ENCODE measurements at regions not wholly inside any gene's neighbourhood (a gene's known extent, or its start where the extent isn't known, plus 50 kb on each side); places are given as distances from the start of the nearest gene placed in this dataset.
"Not testable (repeated sequence)": the region's sequence is repeated elsewhere in the genome, so short reads cannot be mapped to it uniquely, and the experiment has no call there.

DNA sequence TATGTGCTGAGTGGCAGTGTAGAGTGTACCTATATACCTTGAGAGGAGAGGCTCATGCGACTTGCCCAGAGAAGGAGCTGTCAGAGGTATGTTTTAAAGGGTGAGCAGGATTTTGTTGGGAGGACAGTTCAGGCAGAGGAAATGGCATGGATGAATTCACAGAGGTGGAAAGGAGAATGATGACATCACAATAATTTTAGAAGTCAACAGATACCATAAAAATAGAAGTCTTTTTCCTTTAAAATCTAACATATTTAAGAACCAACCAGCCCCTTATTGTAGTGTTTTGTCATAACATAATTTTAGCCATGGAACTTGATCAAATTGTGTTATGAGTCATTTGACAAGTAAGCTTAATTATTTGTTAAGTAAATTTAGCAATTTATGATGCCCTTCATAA is 538.1 kb upstream of the GYPC start:
- DNase-seq, result no peak

DNA sequence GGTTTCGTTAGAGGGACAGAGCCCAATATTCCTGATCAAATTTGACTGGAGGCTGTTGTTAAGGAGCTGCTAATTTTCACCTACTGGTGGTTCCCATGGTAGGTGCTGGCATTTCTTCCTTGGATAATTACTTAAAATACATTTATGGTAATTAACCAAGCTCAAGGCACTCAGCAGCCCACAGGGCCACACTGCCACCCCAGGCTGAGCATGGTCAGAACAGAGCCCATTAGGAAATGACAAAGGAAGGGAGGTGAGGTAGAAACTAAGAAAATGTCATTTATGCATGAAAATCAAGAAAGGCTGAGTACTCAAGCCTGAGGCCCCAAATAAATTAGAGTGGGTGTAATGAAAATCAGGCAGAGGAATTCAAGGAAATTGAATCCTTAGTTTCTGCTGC is 510.2 kb upstream of the GYPC start:
- no peak for DNase-seq

DNA sequence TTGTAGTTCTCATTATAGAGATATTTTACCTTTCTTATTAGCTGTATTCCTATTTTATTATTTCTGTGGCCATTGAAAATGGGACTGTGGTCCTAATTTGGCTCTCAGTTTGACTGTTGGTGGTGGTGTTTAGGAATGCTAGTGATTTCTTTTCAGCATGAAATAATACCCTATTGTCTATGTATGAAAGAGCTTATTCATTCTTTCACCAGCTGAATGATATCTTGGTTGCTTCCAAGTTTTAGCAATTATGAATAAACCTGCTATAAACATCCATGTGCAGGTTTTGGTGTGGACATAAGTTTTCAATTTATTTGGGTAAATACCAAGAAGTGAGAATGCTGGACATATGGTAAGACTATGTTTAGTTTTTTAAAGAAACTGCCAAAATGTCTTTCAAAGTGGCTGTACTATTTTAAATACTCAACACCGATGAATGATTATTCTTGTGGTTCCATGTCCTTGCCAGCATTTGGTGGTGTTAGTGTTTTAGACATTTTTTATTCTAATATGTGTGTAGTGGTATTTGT is 501.6 kb upstream of the GYPC start:
- no peak for DNase-seq

DNA sequence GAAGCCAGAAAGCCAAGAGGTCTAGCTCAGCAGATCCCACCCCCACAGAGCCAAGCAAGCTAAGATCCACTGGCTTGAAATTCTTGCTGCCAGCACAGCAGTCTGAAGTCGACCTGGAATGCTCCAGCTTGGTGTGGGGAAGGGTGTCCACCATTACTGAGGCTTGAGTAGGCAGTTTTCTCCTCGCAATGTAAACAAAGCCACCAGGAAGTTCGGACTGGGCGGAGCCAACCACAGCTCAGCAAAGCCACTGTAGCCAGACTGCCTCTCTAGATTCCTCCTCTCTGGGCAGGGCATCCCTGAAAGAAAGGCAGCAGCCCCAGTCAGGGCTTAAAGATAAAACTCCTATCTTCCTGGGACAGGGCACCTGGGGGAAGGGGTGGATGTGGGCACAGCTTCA is 495.0 kb upstream of the GYPC start:
- not testable (repeated sequence) for DNase-seq

DNA sequence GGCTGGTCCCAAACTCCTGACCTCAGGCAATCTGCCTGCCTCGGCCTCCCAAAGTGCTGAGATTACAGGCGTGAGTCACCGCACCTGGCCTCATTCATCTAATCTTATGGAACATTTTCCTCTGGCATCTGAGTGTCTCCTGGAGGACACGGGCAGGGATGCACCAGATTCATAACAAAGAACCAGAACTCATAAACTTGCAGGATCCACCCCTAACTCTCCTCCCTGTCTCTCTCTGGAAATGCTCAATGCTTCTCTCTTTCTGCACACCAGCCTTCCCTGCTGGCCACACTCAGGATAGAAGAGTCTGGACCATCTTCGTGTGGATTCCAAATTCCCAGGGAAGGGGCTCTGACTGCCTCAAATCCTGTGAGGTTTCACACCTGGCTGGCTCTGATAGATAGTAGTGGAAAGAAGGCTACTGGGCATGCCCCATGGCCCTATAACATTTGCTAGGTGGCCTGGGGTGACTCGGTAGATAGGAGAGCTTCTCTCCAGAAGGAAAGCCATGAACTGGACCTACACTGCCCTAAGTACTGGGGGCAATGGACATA is 483.2 kb upstream of the GYPC start:
- no peak for DNase-seq

DNA sequence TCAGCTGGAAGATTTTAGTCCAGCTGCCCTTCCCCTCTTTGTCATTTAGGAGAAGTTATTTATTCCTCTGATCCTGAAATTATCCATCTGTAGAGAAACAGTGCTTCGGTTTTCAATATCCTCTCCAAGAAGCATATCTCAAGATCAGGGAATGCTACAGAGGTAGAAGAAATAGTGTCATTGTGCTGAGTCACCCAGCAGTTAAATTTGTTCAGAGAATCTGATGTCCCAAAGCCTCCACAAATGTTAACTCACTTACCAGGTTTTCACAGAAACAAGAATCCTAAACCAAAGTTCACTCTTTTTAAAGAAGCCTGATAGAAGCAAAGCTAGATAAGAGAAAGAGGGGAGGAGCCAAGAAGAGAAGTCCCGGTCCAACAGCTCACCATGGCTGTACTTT is 480.7 kb upstream of the GYPC start:
- DNase-seq, result no peak

DNA sequence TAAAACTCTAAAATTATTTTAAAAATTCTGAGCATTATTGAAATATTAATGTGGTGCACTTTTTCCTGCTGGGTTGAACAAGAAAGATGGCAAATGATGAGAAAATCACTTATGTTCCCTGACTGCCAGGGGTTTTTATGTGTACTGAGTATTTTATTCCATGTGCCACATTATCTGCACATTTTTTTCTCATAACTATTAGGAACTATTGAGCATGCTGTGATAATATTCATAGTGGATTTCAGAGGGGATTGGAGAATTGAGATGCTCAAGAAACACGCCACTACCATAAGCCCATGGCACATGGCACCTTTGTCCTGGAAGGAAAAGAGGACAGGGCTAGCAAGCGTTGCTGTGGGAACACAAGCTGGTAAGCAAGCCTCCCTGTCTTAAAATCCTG is 478.5 kb upstream of the GYPC start:
- DNase-seq, result no peak

DNA sequence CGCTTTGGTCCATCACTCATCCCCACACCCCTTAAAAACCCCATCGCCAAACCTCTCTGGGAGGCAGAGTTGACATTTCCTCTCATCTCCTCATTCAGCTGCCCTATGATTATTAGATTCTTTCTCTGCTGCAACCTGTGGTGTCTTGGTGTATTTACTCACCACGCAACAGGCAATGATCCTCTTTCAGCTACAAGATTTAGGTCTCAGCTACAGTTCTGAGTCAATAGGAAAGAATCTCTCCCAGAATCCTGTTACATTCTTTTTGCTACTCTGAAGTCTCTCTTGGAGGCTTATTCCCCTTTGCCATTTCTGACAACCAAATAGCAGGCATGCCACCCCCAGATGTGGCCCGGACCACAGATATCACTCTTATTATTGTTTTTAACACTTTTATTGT is 468.3 kb upstream of the GYPC start:
- no peak for DNase-seq

DNA sequence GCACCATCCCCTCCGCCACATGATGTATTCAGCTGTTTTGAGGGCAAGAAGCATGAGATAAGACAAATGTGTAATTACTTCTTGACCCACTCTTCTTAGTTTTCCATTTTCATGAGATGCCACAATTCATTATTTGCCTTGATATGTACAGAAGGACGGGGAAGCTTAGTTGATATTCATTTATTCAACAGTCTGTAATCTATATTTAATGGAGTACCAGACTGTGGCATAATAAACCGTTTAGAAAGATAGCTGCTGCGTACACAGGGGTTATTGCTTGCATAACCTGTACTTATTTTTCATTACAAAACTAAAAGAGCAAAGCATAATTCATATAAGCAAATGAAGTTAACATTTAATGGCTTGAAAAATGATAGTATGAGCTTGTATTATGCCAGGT is 466.4 kb upstream of the GYPC start:
- DNase-seq, result no peak

DNA sequence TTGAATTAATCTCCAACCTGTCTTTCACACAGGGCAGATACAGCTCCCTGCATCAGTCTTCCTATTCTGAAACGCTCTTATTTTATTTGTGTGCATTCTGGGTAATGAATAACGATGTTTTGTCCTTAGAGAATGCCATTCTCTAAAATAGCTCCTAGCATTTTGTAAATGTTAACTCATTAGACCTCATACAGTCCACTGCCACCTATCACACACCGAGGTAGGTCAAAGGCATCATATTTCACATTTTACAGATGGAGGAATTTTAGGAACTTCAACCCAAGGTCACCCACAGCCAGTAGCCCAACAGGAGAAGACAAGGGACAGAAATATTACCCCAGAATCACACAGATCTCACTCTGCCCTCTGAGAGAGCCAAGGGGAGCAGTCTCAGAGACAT is 455.4 kb upstream of the GYPC start:
- no peak for DNase-seq

DNA sequence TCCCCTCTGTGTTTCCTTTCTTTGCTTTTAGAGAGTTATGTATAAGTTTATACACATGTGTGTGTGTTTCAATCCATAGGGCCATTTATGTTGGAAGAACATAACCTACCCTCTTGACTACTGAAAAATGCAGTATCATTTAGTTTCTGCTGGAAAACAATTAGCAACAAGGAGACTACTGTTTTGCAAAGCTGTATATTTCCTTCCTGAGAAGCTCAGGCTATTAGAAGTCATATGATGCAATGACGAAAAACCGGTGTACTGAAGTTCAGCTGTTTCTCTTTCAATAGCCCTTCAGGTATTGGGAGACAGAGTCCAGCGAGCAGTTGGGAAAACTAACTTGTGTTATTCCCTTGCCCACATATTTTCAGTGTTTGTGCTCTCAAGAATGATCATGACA is 447.7 kb upstream of the GYPC start:
- DNase-seq, result no peak

DNA sequence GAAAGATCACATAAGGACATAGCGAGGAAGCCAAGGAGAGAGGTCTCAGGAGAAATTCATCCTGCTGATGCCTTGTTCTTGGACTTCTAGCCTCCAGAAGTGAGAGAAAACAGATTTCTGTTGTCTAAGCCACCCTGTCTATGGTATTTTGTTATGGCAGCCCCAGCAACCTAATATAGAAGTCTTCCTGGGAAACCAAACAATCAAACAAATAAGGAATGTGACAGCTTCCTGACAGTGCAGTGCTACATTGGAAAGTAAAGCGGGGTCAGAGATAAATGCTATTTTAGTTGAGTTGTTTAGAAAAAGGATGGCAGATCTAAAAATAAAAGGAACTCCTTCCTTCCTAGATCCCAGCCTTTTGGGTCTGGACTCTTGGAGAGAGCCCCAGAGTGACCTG is 443.2 kb upstream of the GYPC start:
- no peak for DNase-seq

DNA sequence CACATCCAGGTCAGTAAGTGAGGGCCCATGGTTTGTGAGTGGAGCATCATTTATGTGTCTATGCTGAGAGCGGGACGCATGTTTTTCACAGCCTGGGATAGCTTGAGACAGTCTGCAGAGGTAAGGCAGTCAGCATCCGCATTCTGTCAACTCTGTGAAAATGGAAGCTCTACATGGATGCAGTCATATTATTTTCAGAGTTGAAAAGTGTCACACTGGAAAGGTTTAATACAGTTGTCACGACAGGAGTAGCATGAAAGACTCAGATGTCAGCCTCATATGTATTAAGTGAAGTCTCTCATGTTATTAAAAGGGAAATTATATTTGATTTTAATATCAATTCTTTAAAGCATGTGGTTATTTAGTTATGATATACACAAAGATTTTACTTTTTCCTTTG is 436.9 kb upstream of the GYPC start:
- no peak for DNase-seq

DNA sequence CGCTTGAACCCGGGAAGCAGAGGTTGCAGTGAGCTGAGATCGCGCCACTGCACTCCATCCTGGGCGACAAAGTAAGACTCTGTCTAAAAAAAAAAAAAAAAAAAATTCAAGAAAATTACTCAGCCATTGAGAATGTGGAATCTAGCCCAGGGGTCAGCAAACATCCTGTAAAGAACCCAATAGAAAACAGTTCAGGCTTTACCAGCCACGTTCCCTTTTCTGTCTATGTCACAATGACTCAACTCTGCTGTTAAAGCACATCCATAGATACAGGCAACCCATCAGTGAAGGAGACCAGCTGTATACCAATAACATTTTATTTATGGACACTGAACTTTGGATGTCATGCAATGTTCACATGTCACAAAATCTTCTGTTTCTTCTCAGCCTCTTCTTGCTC is 435.6 kb upstream of the GYPC start:
- no peak for DNase-seq

DNA sequence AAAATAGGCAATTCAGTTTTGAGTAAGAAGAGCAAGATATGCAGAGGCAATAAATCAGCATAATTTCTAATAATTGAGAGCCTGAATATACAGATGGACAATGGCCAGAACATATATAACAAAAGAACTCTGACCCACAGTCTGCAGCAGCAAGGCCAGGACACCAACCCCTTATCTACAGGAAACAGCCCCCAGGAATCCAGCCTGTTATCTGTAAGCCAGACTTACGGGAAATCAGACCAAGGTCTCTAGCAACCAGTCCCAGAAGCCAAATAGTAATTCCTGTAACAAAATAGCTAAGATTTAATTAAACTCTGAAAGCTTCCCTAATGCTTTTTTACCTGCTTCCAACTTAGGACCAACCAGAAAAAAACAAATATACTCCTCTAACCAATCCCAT is 434.5 kb upstream of the GYPC start:
- DNase-seq, result no peak

DNA sequence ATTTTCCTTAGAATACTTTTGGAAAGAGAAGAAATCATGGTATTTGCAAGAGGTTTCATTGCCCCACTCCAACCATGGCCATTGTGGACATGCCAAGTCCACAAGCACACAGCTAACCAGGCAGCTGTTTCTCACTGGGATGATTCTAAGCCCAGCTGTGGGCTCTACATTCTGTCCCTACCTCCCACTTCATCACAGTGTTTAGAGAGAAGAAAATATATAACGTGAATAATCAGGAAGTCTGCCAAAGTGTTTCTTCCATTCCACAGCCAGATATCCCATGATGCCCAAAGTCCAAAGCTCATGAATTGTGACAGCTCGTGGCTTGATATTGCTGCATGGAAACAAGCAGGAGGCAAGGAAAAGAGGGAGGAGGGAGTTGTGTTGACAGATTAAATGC is 433.7 kb upstream of the GYPC start:
- DNase-seq, result no peak

DNA sequence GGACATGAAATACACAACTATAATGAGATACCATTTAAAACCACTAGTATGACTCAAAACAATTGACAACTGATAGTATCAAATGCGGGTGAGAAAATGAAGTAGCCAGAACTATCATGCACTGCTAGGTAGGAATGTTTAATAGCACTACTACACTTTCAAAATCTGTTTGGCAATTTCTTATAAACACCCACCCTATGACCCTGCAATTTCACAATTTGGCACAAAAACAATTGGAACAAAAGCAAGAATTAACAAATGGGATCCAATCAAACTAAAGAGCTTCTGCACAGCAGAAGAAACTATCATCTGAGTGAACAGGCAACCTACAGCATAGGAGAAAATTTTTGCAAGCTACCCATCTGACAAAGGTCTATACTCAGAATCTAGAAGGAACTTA is 431.2 kb upstream of the GYPC start:
- no peak for DNase-seq

DNA sequence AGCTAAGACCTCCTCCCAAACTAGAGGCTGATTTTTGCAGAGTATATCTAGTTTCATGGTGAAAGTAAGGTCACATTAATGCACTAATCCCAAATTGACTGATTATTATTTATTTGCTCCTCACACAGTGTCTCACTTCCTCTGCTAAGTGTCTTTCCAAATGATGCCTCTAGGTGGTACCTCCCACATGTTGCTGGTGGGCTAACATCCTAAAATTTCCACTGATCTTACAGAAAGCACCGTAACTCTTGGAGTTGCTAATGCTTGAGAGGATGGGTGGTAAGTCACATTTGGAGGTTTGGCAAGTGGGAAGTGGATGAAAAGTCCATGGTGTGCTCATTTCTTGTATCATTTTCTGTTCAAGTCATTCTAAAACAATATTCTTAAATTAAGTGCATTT is 428.7 kb upstream of the GYPC start:
- DNase-seq, result no peak

DNA sequence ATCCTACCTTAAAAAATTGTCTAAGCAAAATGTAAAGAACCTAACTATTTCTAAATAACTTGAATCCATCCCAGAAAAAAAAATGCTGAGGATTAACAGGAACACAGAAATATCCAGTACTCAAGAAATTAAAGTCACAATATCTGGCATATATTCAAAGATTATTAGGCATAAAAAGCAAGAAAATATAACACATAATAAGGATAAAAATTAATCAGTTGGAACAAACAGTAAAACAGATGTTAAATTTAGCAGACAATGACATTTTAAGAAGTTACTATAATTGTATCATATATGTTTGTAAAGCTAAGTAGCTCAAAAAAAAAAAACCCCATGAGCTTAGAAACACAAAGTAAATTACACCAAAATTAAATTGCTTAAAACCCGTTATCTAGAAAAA is 427.4 kb upstream of the GYPC start:
- DNase-seq, result no peak

DNA sequence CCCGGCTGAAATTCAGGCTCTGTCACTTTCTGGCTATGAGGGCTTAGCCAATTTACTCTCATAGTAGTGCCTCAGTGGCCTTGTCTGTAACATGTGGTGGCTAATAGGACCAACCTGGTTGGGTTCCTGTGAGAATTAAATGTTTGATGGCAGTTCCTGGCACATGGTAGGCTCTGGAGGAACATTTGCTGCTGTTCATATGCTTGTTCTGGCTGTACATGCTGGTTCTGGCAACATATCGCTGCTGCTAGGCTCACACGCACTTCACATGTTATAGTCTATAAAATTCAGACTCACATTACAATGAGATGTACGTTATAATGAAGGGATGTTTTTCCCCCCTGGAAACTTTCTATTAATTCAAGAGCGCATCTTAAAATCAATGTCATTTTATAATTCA is 417.7 kb upstream of the GYPC start:
- no peak for DNase-seq

DNA sequence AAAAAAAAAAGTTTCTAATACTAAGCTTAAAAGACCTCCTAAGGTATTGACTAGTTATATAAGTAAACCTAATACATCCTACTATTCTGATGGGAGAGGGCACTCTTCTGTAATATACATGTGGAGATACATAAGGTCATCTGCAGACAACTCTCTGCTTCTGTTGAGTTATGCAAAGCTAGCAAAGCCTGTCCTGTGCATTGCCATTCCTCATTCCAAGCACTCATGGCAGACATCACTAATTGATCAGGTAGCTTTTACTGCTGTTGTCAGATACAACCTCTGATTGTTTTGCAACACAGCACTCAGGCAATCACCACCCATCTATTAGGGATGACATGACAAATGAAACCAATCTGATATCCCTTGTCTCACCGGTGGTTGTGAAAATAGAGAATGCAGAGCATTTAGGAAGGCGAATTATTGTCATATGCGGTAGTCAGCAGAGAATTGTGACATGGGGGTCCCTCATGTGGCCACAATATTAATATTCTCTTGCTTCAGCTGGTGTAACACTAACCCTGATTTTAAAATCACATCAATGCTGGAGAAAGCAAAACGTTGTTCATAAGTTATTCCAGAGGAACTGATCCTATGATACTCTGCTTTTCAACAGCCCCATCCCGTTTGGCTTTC is 416.5 kb upstream of the GYPC start:
- DNase-seq, result no peak

DNA sequence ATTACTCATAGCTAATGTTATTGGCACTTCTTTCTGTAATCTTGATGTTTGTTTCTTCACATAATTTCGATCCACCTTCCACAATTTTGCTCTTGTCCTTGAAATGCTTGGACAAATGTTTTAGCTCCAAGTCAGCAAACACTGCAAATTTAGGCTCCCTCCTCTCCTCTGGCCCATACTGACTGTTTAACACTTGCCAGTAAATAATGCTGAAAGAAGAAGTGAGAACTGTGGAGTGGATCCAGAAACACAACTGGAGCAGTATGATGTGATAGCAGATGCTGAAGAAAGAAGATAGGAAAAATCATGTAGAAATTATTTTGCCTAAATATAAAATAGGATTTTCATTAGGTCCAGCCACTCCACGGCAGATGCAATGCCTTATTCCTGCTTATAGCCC is 415.0 kb upstream of the GYPC start:
- no peak for DNase-seq

DNA sequence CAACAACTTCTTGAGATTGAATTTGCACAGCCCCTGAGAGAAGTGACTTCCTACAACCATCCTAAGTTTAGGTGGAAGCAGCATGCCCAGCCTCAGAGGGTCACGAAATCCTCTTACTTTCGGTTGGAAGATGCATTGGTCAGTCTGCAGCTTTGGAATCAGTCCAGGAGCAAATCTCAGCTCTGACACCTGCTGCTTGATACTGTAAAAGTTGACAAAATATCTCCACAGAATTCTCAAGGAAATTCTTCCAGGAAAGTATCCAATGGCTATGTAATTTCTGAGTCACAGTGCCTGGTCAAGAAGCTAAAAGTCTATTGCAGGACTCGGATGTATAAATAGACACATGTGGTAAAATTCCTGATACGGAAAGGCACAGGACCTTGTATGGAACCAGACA is 414.5 kb upstream of the GYPC start:
- no peak for DNase-seq

DNA sequence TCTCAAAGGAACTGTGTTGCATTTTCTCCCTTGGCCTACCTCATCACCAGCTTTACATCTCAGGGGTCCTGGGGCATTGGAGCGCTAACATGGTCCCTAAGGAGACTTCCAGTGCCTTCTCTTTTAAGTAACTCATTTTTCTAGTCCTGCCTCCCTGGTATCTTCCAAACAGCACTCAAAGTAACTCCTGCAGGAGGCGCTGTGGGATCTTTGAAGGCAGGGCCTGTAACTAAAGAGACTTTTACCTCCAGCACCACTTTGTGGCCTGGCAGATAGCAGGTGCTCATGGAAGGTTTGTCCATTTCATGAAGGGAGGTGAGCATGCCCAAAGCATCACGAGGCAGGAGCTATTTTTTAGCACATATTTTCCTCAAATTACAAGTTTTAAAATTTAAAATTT is 411.0 kb upstream of the GYPC start:
- peak; percentile 19 for DNase-seq

DNA sequence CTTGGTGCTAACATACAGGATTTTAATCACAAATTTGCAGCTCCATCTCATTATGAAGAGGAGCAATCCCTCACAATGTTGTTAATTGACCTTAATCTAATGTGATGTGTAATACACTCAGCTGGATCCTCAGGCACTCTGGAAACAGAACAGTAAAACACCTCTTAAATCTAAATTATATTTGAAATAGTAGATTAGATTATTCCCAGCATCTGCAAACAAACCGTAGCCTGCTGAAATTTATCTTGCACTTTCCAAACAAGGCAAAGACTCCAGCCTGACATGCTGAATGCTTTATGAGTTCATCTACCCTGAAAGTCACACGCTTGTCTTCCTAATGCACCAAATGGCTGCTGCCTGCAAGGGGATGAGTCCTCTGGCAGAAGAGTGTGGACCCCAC is 402.3 kb upstream of the GYPC start:
- DNase-seq, result no peak

All from stimulated activated CD4-positive, alpha-beta T cell treated with anti-CD3 and anti-CD28 coated beads, Interleukin-4, amount 100 ng/mL, for 1 hour (primary cell).